A673 (cell line): ENCODE measurements at regions not wholly inside any gene's neighbourhood (a gene's known extent, or its start where the extent isn't known, plus 50 kb on each side); places are given as distances from the start of the nearest gene placed in this dataset.

Experiments used
- EZH2 ChIP-seq: fragments of 200-600 bp; sonication (generic); IDR thresholded peaks from 2 replicates; pipeline ENCODE4 v1.6.1; 2017; ENCODE audit warnings: borderline replicate concordance, low read depth, mild to moderate bottlenecking, mixed read lengths, antibody characterized with exemption, low read length; ENCODE audit not compliant: poor library complexity, severe bottlenecking
- TF ChIP-seq, protein P1 (sequence below): fragments of 300-800, 200-600 bp; sonication (generic); conservative IDR thresholded peaks from 2 replicates; pipeline ENCODE4 v1.5.1; 2017; ENCODE audit warnings: low read depth, mild to moderate bottlenecking, antibody characterized with exemption, low read length, moderate library complexity, mixed read lengths

- TF ChIP-seq, protein P1, sequence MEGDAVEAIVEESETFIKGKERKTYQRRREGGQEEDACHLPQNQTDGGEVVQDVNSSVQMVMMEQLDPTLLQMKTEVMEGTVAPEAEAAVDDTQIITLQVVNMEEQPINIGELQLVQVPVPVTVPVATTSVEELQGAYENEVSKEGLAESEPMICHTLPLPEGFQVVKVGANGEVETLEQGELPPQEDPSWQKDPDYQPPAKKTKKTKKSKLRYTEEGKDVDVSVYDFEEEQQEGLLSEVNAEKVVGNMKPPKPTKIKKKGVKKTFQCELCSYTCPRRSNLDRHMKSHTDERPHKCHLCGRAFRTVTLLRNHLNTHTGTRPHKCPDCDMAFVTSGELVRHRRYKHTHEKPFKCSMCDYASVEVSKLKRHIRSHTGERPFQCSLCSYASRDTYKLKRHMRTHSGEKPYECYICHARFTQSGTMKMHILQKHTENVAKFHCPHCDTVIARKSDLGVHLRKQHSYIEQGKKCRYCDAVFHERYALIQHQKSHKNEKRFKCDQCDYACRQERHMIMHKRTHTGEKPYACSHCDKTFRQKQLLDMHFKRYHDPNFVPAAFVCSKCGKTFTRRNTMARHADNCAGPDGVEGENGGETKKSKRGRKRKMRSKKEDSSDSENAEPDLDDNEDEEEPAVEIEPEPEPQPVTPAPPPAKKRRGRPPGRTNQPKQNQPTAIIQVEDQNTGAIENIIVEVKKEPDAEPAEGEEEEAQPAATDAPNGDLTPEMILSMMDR: no peak
- no peak for TF ChIP-seq EZH2
These were observed 449.2 kb upstream of the AADAT start for GRCh38 chr4:170538821-170539473.
